Activated CD4-positive, CD25-positive, alpha-beta regulatory T cell (primary cell): ENCODE measurements at regions not wholly inside any gene's neighbourhood (a gene's known extent, or its start where the extent isn't known, plus 50 kb on each side); places are given as distances from the start of the nearest gene placed in this dataset.

Experiments
- DNase-seq, 4 experiments: peaks; one replicate each; lab custom pipeline; 2025; lab: John Stamatoyannopoulos, UW

- DNase-seq, result no peak
These were observed 179.3 kb upstream of the CIBAR2 start for GRCh38 chr16:85291302-85292148.

GRCh38 chr16:85293458-85293857 lies 181.2 kb upstream of the CIBAR2 start:
- no peak for DNase-seq

- DNase-seq, result no peak
These were observed 181.8 kb upstream of the CIBAR2 start for GRCh38 chr16:85293904-85294642.

- no peak for DNase-seq
These were observed 182.7 kb upstream of the CIBAR2 start for GRCh38 chr16:85294810-85295508.

GRCh38 chr16:85296859-85297660 lies 184.8 kb upstream of the CIBAR2 start:
- peak; percentile 19 to 46 (median 33) for DNase-seq

GRCh38 chr16:85297881-85298280 lies 185.6 kb upstream of the CIBAR2 start:
- no peak for DNase-seq

GRCh38 chr16:85300406-85300968 lies 188.2 kb upstream of the CIBAR2 start:
- DNase-seq, result no peak

- no peak for DNase-seq
These were observed 189.0 kb upstream of the CIBAR2 start for GRCh38 chr16:85301231-85301630.

GRCh38 chr16:85302018-85302847 lies 190.0 kb upstream of the CIBAR2 start:
- DNase-seq, result no peak

GRCh38 chr16:85302848-85303353 lies 190.6 kb upstream of the CIBAR2 start:
- no peak for DNase-seq

- DNase-seq, result peak; percentile 44 to 65 (median 53)
These were observed 191.1 kb upstream of the CIBAR2 start for GRCh38 chr16:85303354-85303883.

- no peak for DNase-seq
These were observed 192.1 kb upstream of the CIBAR2 start for GRCh38 chr16:85304337-85304736.

GRCh38 chr16:85306071-85306792 lies 194.0 kb upstream of the CIBAR2 start:
- DNase-seq, result peak; percentile 34 to 75 (median 66)

GRCh38 chr16:85306793-85307551 lies 194.7 kb upstream of the CIBAR2 start:
- no peak for DNase-seq

- DNase-seq, result no peak
These were observed 195.5 kb upstream of the CIBAR2 start for GRCh38 chr16:85307552-85308364.

GRCh38 chr16:85308611-85309540 lies 196.6 kb upstream of the CIBAR2 start:
- DNase-seq, result no peak
